Left lung (tissue), 4 donors: ENCODE measurements at regions not wholly inside any gene's neighbourhood (a gene's known extent, or its start where the extent isn't known, plus 50 kb on each side); places are given as distances from the start of the nearest gene placed in this dataset.
A peak's percentile ranks its signal among the peaks of the same experiment; 100 is the strongest.

Experiments
- ATAC-seq: fragments of 200-7000 bp; cut with Tn5 transposase; one replicate; pipeline ENCODE4 v1.9.1; 2020; ENCODE audit warnings: moderate library complexity
- DNase-seq, 4 donors: peaks; one replicate each; pipeline ENCODE4 v3.0.0-alpha.2; 2013 to 2020
- H3K27ac ChIP-seq, 2 donors: fragments of 200-600 bp; sonication (generic) in 1 of 2; one replicate each; pipeline versions ENCODE4 v1.5.0 to v1.8.0; 2020 to 2021
- H3K27me3 ChIP-seq, 2 donors: fragments of 200-600 bp; sonication (generic) in 1 of 2; one replicate each; pipeline versions ENCODE4 v1.5.0 to v1.8.0; 2020 to 2021
- H3K36me3 ChIP-seq, 2 donors: fragments of 200-600 bp; sonication (generic) in 1 of 2; one replicate each; pipeline versions ENCODE4 v1.5.0 to v1.8.0; 2020 to 2021
- H3K4me1 ChIP-seq, 2 donors: fragments of 200-600 bp; one replicate each; pipeline ENCODE4 v1.8.0; 2021
- H3K4me3 ChIP-seq, 2 donors: fragments of 200-600 bp; sonication (generic) in 1 of 2; one replicate each; pipeline versions ENCODE4 v1.5.0 to v1.8.0; 2020 to 2021; ENCODE audit warnings: mild to moderate bottlenecking in 1 of 2
- H3K9me3 ChIP-seq, 2 donors: fragments of 200-600 bp; sonication (generic) in 1 of 2; one replicate each; pipeline versions ENCODE4 v1.5.0 to v1.8.0; 2020 to 2021
- CTCF ChIP-seq, 2 donors: fragments of 200-600 bp; sonication (generic) in 1 of 2; IDR thresholded peaks; one replicate each; pipeline versions ENCODE4 v1.5.0 to v1.8.0; 2021; ENCODE audit warnings: antibody characterized with exemption in 2 of 2
- intact Hi-C, 2 donors: fragments of 100-400 bp; cut with DNase I; formaldehyde crosslinking; loops; one replicate each; pipeline versions ENCODE4 v1.11.2 to v1.14.2; 2022
- donor health status: DM: no; HTN: yes; CAD: no.
- donor health status: DM: no; HTN: no; CAD: no.

GRCh38 chr7:56181010-56181409 lies 64.8 kb upstream of the NUPR2 start:
- H3K27me3 ChIP-seq: peaks cover 0 to 3% of the 10 kb centered on the region in 2 donors
- H3K27ac ChIP-seq: no peak overlapping the region
- no peaks in the 10 kb centered on the region for H3K36me3 ChIP-seq
- H3K4me3 ChIP-seq: no peak overlapping the region
- ATAC-seq (no peak), DNase-seq (no peak)
- H3K9me3 ChIP-seq: peaks cover 0 to 10% of the 10 kb centered on the region in 2 donors
- H3K4me1 ChIP-seq: no peaks in the 10 kb centered on the region
- no peak for TF ChIP-seq CTCF (IDR thresholded peaks at IDR 0.05)
- intact Hi-C loops: no loop called here

GRCh38 chr7:56175771-56176170 lies 59.6 kb upstream of the NUPR2 start:
- Histone ChIP-seq H3K27ac (no peak overlapping the region), H3K4me1 (peaks cover 0 to 3% of the 10 kb centered on the region in 2 donors), H3K27me3 (peaks cover 0 to 22% of the 10 kb centered on the region in 2 donors), H3K9me3 (peaks cover 0 to 19% of the 10 kb centered on the region in 2 donors), H3K36me3 (no peaks in the 10 kb centered on the region), H3K4me3 (peak overlapping the region; percentile 31 to 32)
- TF ChIP-seq CTCF (IDR thresholded peaks at IDR 0.05): no peak
- intact Hi-C loops: no loop called here
- ATAC-seq (no peak), DNase-seq (no peak)

- intact Hi-C loops: no loop called here
- Histone ChIP-seq H3K9me3 (peaks cover 0 to 19% of the 10 kb centered on the region in 2 donors), H3K4me1 (peaks cover 0 to 3% of the 10 kb centered on the region in 2 donors), H3K27ac (no peak overlapping the region), H3K36me3 (no peaks in the 10 kb centered on the region), H3K27me3 (peaks cover 0 to 22% of the 10 kb centered on the region in 2 donors), H3K4me3 (peak overlapping the region; percentile 31 to 32)
- peak; percentile 66 for ATAC-seq
- DNase-seq: no peak
- TF ChIP-seq CTCF (IDR thresholded peaks at IDR 0.05): no peak
Observed at GRCh38 chr7:56174875-56175760, 58.9 kb upstream of the NUPR2 start.

GRCh38 chr7:56174346-56174874 lies 58.2 kb upstream of the NUPR2 start:
- no peak overlapping the region for H3K27ac ChIP-seq
- no peak for TF ChIP-seq CTCF (IDR thresholded peaks at IDR 0.05)
- intact Hi-C loops: no loop called here
- DNase-seq: no peak
- H3K27me3 ChIP-seq: peaks cover 0 to 22% of the 10 kb centered on the region in 2 donors
- no peak for ATAC-seq
- peaks cover 0 to 3% of the 10 kb centered on the region in 2 donors for H3K4me1 ChIP-seq
- H3K9me3 ChIP-seq: peaks cover 0 to 17% of the 10 kb centered on the region in 2 donors
- no peaks in the 10 kb centered on the region for H3K36me3 ChIP-seq
- H3K4me3 ChIP-seq: no peak overlapping the region
